MM.1S (cell line): ENCODE measurements at regions not wholly inside any gene's neighbourhood (a gene's known extent, or its start where the extent isn't known, plus 50 kb on each side); places are given as distances from the start of the nearest gene placed in this dataset.

Experiments
- DNase-seq: peaks from one replicate; pipeline ENCODE4 v3.0.0-alpha.2; 2015
- H2AFZ ChIP-seq: fragments of 300-600 bp; sonication (generic); 2 replicates; pipeline ENCODE4 v1.6.0; 2016; ENCODE audit warnings: antibody characterized with exemption, low read length
- H3F3A ChIP-seq: fragments of 300-600 bp; sonication (generic); 2 replicates; pipeline ENCODE4 v1.6.1; 2016; ENCODE audit warnings: mild to moderate bottlenecking, antibody characterized with exemption, low read length, moderate library complexity, mixed read lengths; ENCODE audit not compliant: insufficient read depth
- H3K27ac ChIP-seq: fragments of 300-600 bp; sonication (generic); 2 replicates; pipeline ENCODE4 v1.5.1; 2016; ENCODE audit warnings: mild to moderate bottlenecking, low read length
- H3K27me3 ChIP-seq: fragments of 300-600 bp; sonication (generic); replicated peaks from 2 replicates; pipeline ENCODE4 v1.6.0; 2016; ENCODE audit warnings: low read length; ENCODE audit not compliant: insufficient read depth
- H3K36me3 ChIP-seq: fragments of 300-600 bp; sonication (generic); replicated peaks from 2 replicates; pipeline ENCODE4 v1.6.1; 2016; ENCODE audit warnings: mild to moderate bottlenecking, low read length, mixed read lengths; ENCODE audit not compliant: insufficient read depth
- H3K4me1 ChIP-seq: fragments of 300-600 bp; sonication (generic); 2 replicates; pipeline ENCODE4 v1.6.1; 2016; ENCODE audit warnings: low read length, mixed read lengths
- H3K4me2 ChIP-seq: fragments of 300-600 bp; sonication (generic); 2 replicates; pipeline ENCODE4 v1.6.0; 2016; ENCODE audit warnings: low read depth, low read length
- H3K4me3 ChIP-seq: fragments of 300-600 bp; sonication (generic); 2 replicates; pipeline ENCODE4 v1.5.1; 2016; ENCODE audit warnings: low read length, mixed read lengths
- H3K79me2 ChIP-seq: fragments of 300-600 bp; sonication (generic); 2 replicates; pipeline ENCODE4 v1.6.1; 2016; ENCODE audit warnings: mixed run types, low read length, mixed read lengths
- H3K9ac ChIP-seq: fragments of 300-600 bp; sonication (generic); 2 replicates; pipeline ENCODE4 v1.6.1; 2016; ENCODE audit warnings: low read length, mixed read lengths
- H3K9me2 ChIP-seq: fragments of 300-600 bp; sonication (generic); replicated peaks from 2 replicates; pipeline ENCODE4 v1.6.1; 2016; ENCODE audit warnings: mild to moderate bottlenecking, low read length, mixed read lengths; ENCODE audit not compliant: insufficient read depth
- H3K9me3 ChIP-seq: fragments of 300-600 bp; sonication (generic); replicated peaks from 2 replicates; pipeline ENCODE4 v1.6.1; 2016; ENCODE audit warnings: mild to moderate bottlenecking, low read length, mixed read lengths; ENCODE audit not compliant: insufficient read depth
- H4K20me1 ChIP-seq: fragments of 300-600 bp; sonication (generic); 2 replicates; pipeline ENCODE4 v1.6.1; 2016; ENCODE audit warnings: mild to moderate bottlenecking, low read length, moderate library complexity, mixed read lengths; ENCODE audit not compliant: insufficient read depth
- EZH2 ChIP-seq: fragments of 300-600 bp; sonication (generic); optimal IDR thresholded peaks from 2 replicates; pipeline ENCODE3; 2017; ENCODE audit warnings: low read depth, mild to moderate bottlenecking, antibody characterized with exemption, low read length, mixed read lengths
- EZH2phosphoT487 ChIP-seq: fragments of 300-600 bp; sonication (generic); IDR thresholded peaks from 2 replicates; pipeline ENCODE4 v1.6.1; 2018; ENCODE audit warnings: antibody characterized with exemption, low read length
- TF ChIP-seq, protein P1 (sequence below): fragments of 300-600 bp; sonication (generic); IDR thresholded peaks from 2 replicates; pipeline ENCODE4 v1.5.1; 2016; ENCODE audit warnings: antibody characterized with exemption, low read length, mixed read lengths

DNA sequence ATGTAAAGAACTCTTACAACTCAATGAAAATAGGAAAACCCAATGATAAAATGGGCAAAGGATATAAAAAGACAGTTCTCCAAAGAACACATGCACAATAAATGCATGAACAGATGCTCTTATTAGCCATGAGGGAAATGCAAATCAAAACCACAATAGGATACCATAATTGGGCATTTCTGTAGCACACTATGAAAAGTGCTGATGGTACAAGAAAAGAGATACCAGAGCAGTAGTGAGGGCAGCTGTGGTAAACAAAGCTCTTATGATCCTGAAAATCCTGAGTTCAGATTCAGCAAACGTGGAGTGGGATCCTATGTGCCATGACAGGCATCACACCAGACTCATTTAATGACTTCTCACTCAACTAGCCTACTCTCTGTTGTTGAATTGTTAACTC, 96.7 kb upstream of the SLC25A13 start:
- Histone ChIP-seq H3K9ac (no peak overlapping the region), H2AFZ (no peak overlapping the region), H3K79me2 (no peaks in the 10 kb centered on the region), H3K4me2 (peak overlapping the region; percentile 14; the same call in 1 of the 2 replicates), H3K9me2 (no peaks in the 10 kb centered on the region), H3K9me3 (no peaks in the 10 kb centered on the region), H3K4me3 (no peak overlapping the region), H3K4me1 (peaks cover 8% of the 10 kb centered on the region), H3K27me3 (no peaks in the 10 kb centered on the region), H3F3A (no peaks in the 10 kb centered on the region), H3K27ac (no peak overlapping the region), H3K36me3 (no peaks in the 10 kb centered on the region), H4K20me1 (no peaks in the 10 kb centered on the region)
- TF ChIP-seq, protein P1, sequence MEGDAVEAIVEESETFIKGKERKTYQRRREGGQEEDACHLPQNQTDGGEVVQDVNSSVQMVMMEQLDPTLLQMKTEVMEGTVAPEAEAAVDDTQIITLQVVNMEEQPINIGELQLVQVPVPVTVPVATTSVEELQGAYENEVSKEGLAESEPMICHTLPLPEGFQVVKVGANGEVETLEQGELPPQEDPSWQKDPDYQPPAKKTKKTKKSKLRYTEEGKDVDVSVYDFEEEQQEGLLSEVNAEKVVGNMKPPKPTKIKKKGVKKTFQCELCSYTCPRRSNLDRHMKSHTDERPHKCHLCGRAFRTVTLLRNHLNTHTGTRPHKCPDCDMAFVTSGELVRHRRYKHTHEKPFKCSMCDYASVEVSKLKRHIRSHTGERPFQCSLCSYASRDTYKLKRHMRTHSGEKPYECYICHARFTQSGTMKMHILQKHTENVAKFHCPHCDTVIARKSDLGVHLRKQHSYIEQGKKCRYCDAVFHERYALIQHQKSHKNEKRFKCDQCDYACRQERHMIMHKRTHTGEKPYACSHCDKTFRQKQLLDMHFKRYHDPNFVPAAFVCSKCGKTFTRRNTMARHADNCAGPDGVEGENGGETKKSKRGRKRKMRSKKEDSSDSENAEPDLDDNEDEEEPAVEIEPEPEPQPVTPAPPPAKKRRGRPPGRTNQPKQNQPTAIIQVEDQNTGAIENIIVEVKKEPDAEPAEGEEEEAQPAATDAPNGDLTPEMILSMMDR = no peak
- no peak for TF ChIP-seq EZH2phosphoT487
- no peak for TF ChIP-seq EZH2
- peak; percentile 59 for DNase-seq

DNA sequence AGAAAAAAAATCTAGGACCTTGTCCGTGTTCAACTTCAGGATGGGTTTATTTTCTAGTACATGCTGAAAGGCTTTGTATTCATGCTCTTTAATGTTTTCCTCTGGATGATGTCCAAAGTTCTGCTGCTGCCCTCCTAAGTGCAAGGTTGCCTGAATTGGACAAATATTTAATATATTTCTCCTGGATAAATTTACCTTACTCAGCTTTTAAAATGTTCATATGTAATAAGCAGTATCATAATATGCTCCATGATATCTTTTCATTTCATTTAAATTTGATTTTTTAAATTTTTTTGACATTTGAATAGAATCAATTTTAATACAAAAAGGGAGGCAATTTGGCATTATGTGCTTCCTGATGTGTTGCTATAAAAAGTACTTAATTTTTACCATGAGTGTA, 95.9 kb upstream of the SLC25A13 start:
- no peaks in the 10 kb centered on the region for H3F3A ChIP-seq

DNA sequence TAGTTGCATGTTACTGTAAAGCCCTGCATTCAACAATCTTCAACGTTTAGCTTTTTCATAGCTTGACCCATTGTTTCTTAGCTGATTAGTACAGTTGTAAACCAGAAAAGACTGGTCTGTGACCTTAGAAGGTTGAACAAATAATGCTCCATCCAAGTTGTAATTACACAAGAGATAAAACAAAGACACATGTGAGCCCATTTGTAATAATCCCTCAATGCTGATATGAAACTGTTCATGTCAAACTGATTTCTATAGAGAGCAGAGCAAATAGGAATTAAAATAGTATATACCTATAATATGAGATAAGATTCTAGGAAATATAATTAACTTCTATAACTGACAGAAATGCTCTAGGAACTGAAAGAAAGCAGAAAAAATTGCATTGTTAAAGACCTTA, 94.7 kb upstream of the SLC25A13 start:
- Histone ChIP-seq H3K79me2 (no peaks in the 10 kb centered on the region), H4K20me1 (no peaks in the 10 kb centered on the region), H3K27me3 (no peaks in the 10 kb centered on the region), H3K4me1 (peaks cover 8% of the 10 kb centered on the region), H3K4me2 (no peak overlapping the region), H3K9ac (no peak overlapping the region), H3F3A (no peaks in the 10 kb centered on the region), H3K27ac (no peak overlapping the region), H3K9me2 (no peaks in the 10 kb centered on the region), H3K9me3 (no peaks in the 10 kb centered on the region), H3K4me3 (no peak overlapping the region), H2AFZ (no peak overlapping the region), H3K36me3 (no peaks in the 10 kb centered on the region)
- DNase-seq = no peak
- TF ChIP-seq EZH2phosphoT487 (no peak), EZH2 (no peak)
- TF ChIP-seq, protein P1 = no peak

More for the DNA sequence above, 95.9 kb upstream of the SLC25A13 start:
- Histone ChIP-seq H3K9me3 (no peaks in the 10 kb centered on the region), H3K9ac (no peak overlapping the region), H3K4me2 (no peak overlapping the region), H4K20me1 (no peaks in the 10 kb centered on the region), H3K4me3 (no peak overlapping the region), H3K27me3 (no peaks in the 10 kb centered on the region), H3K4me1 (peaks cover 8% of the 10 kb centered on the region), H3K9me2 (no peaks in the 10 kb centered on the region), H3K27ac (no peak overlapping the region), H3K79me2 (no peaks in the 10 kb centered on the region), H2AFZ (no peak overlapping the region), H3K36me3 (no peaks in the 10 kb centered on the region)
- no peak for DNase-seq
- TF ChIP-seq EZH2 (no peak), EZH2phosphoT487 (no peak)
- TF ChIP-seq, protein P1 = no peak
